Coronary artery (tissue), 2 donors: ENCODE measurements at regions not wholly inside any gene's neighbourhood (a gene's known extent, or its start where the extent isn't known, plus 50 kb on each side); places are given as distances from the start of the nearest gene placed in this dataset.

Experiments
- DNase-seq: peaks from one replicate; pipeline ENCODE4 v3.0.0-alpha.2; 2017; ENCODE audit warnings: low spot score
- H3K27ac ChIP-seq, 2 donors: fragments of 200-600 bp; sonication (generic); one replicate each; pipeline ENCODE4 v1.5.1; 2016 to 2019
- H3K4me3 ChIP-seq: fragments of 200-600 bp; sonication (generic); 2 replicates; pipeline ENCODE4 v1.5.1; 2016; ENCODE audit warnings: mild to moderate bottlenecking, moderate library complexity
- TF ChIP-seq, protein P1 (sequence below): fragments of 200-600 bp; sonication (generic); IDR thresholded peaks from one replicate; pipeline ENCODE4 v1.5.1; 2019; ENCODE audit warnings: antibody characterized with exemption

GRCh38 chr2:136221026-136221425 is 103.1 kb upstream of the CXCR4 start:
- no peak overlapping the region for H3K4me3 ChIP-seq

DNA sequence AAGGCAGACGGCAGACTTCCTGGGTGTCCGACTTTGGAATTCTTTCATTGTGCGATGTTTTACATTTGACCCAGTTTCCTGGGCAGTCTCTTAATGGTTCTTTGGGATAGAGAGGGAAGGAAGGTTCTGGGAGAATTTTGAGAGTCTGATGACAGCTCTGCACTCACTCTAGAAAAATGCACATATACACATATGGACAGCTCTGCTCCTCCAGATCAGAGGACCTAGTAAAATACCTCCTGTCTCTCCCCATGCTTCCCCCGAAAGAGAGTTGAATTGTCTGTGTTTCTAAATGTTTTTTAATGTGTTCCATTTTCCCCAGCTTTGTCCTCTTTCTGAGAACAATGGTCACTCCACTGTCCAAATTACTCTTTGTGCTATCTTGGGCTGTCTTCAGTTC is 102.0 kb upstream of the CXCR4 start:
- H3K4me3 ChIP-seq = no peak overlapping the region
- TF ChIP-seq, protein P1, sequence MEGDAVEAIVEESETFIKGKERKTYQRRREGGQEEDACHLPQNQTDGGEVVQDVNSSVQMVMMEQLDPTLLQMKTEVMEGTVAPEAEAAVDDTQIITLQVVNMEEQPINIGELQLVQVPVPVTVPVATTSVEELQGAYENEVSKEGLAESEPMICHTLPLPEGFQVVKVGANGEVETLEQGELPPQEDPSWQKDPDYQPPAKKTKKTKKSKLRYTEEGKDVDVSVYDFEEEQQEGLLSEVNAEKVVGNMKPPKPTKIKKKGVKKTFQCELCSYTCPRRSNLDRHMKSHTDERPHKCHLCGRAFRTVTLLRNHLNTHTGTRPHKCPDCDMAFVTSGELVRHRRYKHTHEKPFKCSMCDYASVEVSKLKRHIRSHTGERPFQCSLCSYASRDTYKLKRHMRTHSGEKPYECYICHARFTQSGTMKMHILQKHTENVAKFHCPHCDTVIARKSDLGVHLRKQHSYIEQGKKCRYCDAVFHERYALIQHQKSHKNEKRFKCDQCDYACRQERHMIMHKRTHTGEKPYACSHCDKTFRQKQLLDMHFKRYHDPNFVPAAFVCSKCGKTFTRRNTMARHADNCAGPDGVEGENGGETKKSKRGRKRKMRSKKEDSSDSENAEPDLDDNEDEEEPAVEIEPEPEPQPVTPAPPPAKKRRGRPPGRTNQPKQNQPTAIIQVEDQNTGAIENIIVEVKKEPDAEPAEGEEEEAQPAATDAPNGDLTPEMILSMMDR = no peak
- no peak overlapping the region for H3K27ac ChIP-seq
- no peak for DNase-seq

More at GRCh38 chr2:136221026-136221425, 103.1 kb upstream of the CXCR4 start:
- no peak for DNase-seq
- no peak overlapping the region for H3K27ac ChIP-seq
- TF ChIP-seq, protein P1 = no peak

- H3K27ac ChIP-seq = no peak overlapping the region
- no peak for DNase-seq
- H3K4me3 ChIP-seq = no peak overlapping the region
- TF ChIP-seq, protein P1 = no peak
Observed at GRCh38 chr2:136219341-136219740, 101.4 kb upstream of the CXCR4 start.

GRCh38 chr2:136217996-136218395 is 100.0 kb upstream of the CXCR4 start:
- TF ChIP-seq, protein P1 = no peak
- Histone ChIP-seq H3K4me3 (no peak overlapping the region), H3K27ac (no peak overlapping the region)
- DNase-seq = no peak

DNA sequence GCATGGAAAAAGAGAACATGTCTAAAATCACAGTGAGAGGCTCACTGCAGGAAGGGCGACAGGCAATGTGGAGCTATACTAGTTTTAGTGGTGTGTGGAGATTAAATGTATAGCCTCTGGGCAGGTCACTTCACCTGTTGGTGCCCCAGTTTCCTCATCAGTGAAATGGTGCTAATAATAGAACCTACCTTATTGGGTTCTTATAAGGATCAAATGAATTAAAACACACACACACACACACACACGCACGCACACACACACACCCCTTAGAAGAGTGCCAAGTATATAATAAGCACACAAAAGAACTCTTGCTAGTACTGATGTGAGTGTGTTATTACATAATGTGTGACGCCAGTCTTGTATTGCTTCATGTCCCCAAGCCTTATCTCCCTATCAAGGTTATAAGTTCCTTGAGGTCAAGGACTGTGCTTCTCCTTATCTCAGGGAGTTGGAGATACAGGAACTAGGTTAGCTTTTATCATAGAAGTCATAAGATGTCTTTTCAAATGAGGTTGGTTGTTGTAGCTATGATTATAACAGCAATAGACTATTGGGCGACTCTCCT is 98.0 kb upstream of the CXCR4 start:
- Histone ChIP-seq H3K4me3 (no peak overlapping the region), H3K27ac (no peak overlapping the region)
- no peak for DNase-seq
- TF ChIP-seq, protein P1 = no peak

- no peak overlapping the region for H3K27ac ChIP-seq
- DNase-seq = no peak
- TF ChIP-seq, protein P1 = no peak
- H3K4me3 ChIP-seq = no peak overlapping the region
Observed at GRCh38 chr2:136215449-136215848, 97.5 kb upstream of the CXCR4 start.

DNA sequence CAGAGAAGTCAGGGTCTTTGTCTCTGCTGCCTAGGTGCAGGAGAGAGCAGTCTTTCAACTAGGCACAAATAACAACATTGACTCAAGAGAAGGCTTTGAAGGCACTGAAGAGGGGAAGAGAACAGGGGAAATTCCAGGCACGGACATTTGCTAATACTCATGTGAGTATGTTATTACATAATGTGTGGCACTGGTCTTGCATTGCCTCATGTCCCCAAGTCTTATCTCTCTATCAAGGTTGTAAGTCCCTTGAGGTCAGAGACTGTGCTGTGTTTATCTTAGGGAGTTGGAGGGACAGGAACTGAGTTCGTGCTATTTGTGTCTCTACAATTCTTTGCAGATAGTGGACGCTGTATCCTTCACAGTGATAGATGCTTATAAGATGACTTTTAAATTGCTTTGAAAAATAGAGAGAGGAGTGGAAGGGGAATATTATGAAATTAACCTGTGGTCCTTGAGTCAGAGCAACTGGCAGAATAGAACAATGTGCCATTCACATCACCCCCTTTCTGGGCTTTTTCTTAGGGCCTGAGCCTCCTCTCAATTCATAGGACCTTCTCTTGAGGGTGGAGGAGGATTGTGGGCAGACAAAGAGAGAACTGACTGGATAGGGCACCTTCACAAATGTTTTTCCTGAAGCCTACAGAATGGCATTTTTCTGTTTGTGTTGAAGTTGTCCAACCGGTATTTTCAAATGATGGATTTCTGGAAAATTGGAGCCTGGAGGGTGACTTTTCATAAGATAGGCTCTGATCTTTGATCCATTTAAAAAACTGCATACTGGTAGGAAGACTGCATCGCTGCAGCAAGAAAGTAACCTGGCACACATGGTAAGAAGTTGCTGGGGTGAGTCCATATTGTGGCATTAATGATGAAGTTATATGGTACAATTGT is 96.6 kb upstream of the CXCR4 start:
- no peak for DNase-seq
- Histone ChIP-seq H3K27ac (no peak overlapping the region), H3K4me3 (no peak overlapping the region)
- TF ChIP-seq, protein P1 = no peak
